IMR-90 (cell line): ENCODE measurements at regions not wholly inside any gene's neighbourhood (a gene's known extent, or its start where the extent isn't known, plus 50 kb on each side); places are given as distances from the start of the nearest gene placed in this dataset.

Experiments used
- ATAC-seq: fragments of 200-7000 bp; cut with Tn5 transposase; 2 replicates; pipeline ENCODE4 v1.9.1; 2020; ENCODE audit warnings: low read depth, mild to moderate bottlenecking, moderate library complexity
- BruUV-seq: library from RNA; stranded (reverse); fragments of 400-500 nt; replicated peaks from 2 replicates; lab custom pipeline; 2021; lab: Mats Ljungman, UMichigan
- CTCF ChIA-PET: fragments of 300-600 bp; formaldehyde crosslinking; extraction: SDS; loops from one replicate; lab custom pipeline; 2021; ENCODE audit warnings: antibody characterized with exemption; lab: Yijun Ruan, JAX
- POLR2A ChIA-PET: fragments of 300-600 bp; sonication (Branson Sonifier 250); formaldehyde crosslinking; loops from one replicate; lab custom pipeline; 2022; ENCODE audit warnings: antibody characterized with exemption; ENCODE audit not compliant: unreplicated experiment; lab: Charles Lee
- DNase-seq: peaks from one replicate; pipeline ENCODE4 v3.0.0; 2013
- H2AFZ ChIP-seq: replicated peaks from 2 replicates; pipeline ENCODE3; 2013; ENCODE audit warnings: low read length, mild to moderate bottlenecking; ENCODE audit not compliant: poor library complexity
- H2AK5ac ChIP-seq: 2 replicates; pipeline ENCODE4 v1.6.1; 2013; ENCODE audit warnings: low read depth, low read length, inconsistent platforms
- H2AK9ac ChIP-seq: replicated peaks from 2 replicates; pipeline ENCODE3; 2013; ENCODE audit warnings: mild to moderate bottlenecking, low read depth, low read length, moderate library complexity; ENCODE audit not compliant: poor library complexity
- H2BK120ac ChIP-seq: 2 replicates; pipeline ENCODE4 v1.6.1; 2013; ENCODE audit warnings: low read depth, low read length, inconsistent platforms
- H2BK15ac ChIP-seq: 3 replicates; pipeline ENCODE4 v1.6.1; 2013; ENCODE audit warnings: low read depth, low read length, inconsistent platforms
- H2BK20ac ChIP-seq: 2 replicates; pipeline ENCODE4 v1.6.1; 2013; ENCODE audit warnings: low read depth, mild to moderate bottlenecking, inconsistent platforms, low read length, moderate library complexity
- H2BK5ac ChIP-seq: 2 replicates; pipeline ENCODE4 v1.6.1; 2013; ENCODE audit warnings: mild to moderate bottlenecking, low read depth, low read length, inconsistent platforms; ENCODE audit not compliant: poor library complexity, severe bottlenecking
- H3K14ac ChIP-seq: replicated peaks from 2 replicates; pipeline ENCODE4 v1.6.1; 2013; ENCODE audit warnings: low read depth, low read length, inconsistent platforms
- H3K18ac ChIP-seq: 2 replicates; pipeline ENCODE4 v1.6.1; 2013; ENCODE audit warnings: low read depth, low read length, control low read depth
- H3K23ac ChIP-seq: 2 replicates; pipeline ENCODE4 v1.6.1; 2013; ENCODE audit warnings: low read depth, low read length, inconsistent platforms
- H3K27ac ChIP-seq: 2 replicates; pipeline ENCODE4 v1.5.1; 2013; ENCODE audit warnings: mild to moderate bottlenecking, control low read depth, low read length; ENCODE audit not compliant: insufficient read depth
- H3K27me3 ChIP-seq: 2 replicates; pipeline ENCODE4 v1.6.1; 2013; ENCODE audit warnings: low read length; ENCODE audit not compliant: control insufficient read depth, insufficient read depth
- H3K36me3 ChIP-seq: 2 replicates; pipeline ENCODE4 v1.6.1; 2013; ENCODE audit warnings: low read length, mixed read lengths; ENCODE audit not compliant: control insufficient read depth, insufficient read depth
- H3K4ac ChIP-seq: 2 replicates; pipeline ENCODE4 v1.6.1; 2013; ENCODE audit warnings: low read depth, low read length, inconsistent platforms
- H3K4me1 ChIP-seq: 2 replicates; pipeline ENCODE4 v1.6.1; 2013; ENCODE audit warnings: low read length, mixed read lengths; ENCODE audit not compliant: control insufficient read depth, insufficient read depth
- H3K4me2 ChIP-seq: 2 replicates; pipeline ENCODE4 v1.6.1; 2013; ENCODE audit warnings: low read depth, mild to moderate bottlenecking, control low read depth, low read length, moderate library complexity
- H3K4me3 ChIP-seq: 2 replicates; pipeline ENCODE4 v1.5.1; 2013; ENCODE audit warnings: low read depth, mild to moderate bottlenecking, control low read depth, low read length, moderate library complexity; ENCODE audit not compliant: insufficient read depth
- H3K56ac ChIP-seq: 2 replicates; pipeline ENCODE4 v1.6.1; 2013; ENCODE audit warnings: low read length, inconsistent platforms; ENCODE audit not compliant: insufficient read depth; ENCODE audit errors: extremely low read depth
- H3K79me1 ChIP-seq, 2 experiments: 2 replicates each; pipeline ENCODE4 v1.6.1; 2013; ENCODE audit warnings: low read length in 2 of 2, inconsistent platforms in 1 of 2, low read depth in 1 of 2
- H3K9ac ChIP-seq: 2 replicates; pipeline ENCODE4 v1.6.1; 2013; ENCODE audit warnings: low read depth, low read length, control low read depth
- H3K9me1 ChIP-seq: 2 replicates; pipeline ENCODE4 v1.6.1; 2013; ENCODE audit warnings: low read length, inconsistent platforms; ENCODE audit not compliant: insufficient read depth
- H3K9me3 ChIP-seq: 2 replicates; pipeline ENCODE4 v1.6.1; 2013; ENCODE audit warnings: low read length; ENCODE audit not compliant: control insufficient read depth, insufficient read depth
- H4K20me1 ChIP-seq: 2 replicates; pipeline ENCODE4 v1.6.1; 2013; ENCODE audit warnings: low read length, inconsistent platforms; ENCODE audit not compliant: insufficient read depth
- H4K5ac ChIP-seq: 2 replicates; pipeline ENCODE4 v1.6.1; 2013; ENCODE audit warnings: mild to moderate bottlenecking, low read depth, low read length, control low read depth
- H4K8ac ChIP-seq, 2 experiments: 2 replicates each; pipeline ENCODE4 v1.6.1; 2013; ENCODE audit warnings: low read depth in 2 of 2, low read length in 2 of 2, control low read depth in 1 of 2, inconsistent platforms in 1 of 2
- H4K91ac ChIP-seq: 2 replicates; pipeline ENCODE4 v1.6.1; 2013; ENCODE audit warnings: low read depth, low read length, inconsistent platforms; ENCODE audit not compliant: insufficient read depth
- BHLHE40 ChIP-seq: fragments of 150-350 bp; IDR thresholded peaks from 2 replicates; pipeline ENCODE4 v1.6.1; 2016; ENCODE audit warnings: mild to moderate bottlenecking, low read depth, low read length
- CEBPB ChIP-seq: IDR thresholded peaks from 2 replicates; pipeline ENCODE4 v1.6.1; 2012; ENCODE audit warnings: low read depth, low read length, improper control_type of control experiment
- CHD1 ChIP-seq: IDR thresholded peaks from 2 replicates; pipeline ENCODE4 v1.6.1; 2012; ENCODE audit warnings: low read depth, low read length, improper control_type of control experiment
- ELK1 ChIP-seq: fragments of 150-350 bp; IDR thresholded peaks from 2 replicates; pipeline ENCODE4 v1.6.1; 2016; ENCODE audit warnings: low read depth, mild to moderate bottlenecking, low read length, moderate library complexity, borderline replicate concordance
- FOS ChIP-seq: fragments of 150-350 bp; IDR thresholded peaks from 2 replicates; pipeline ENCODE4 v1.6.1; 2016; ENCODE audit warnings: low read depth, low read length
- MAFK ChIP-seq: IDR thresholded peaks from 2 replicates; pipeline ENCODE4 v1.6.1; 2012; ENCODE audit warnings: low read depth, low read length, improper control_type of control experiment
- MAZ ChIP-seq: IDR thresholded peaks from 2 replicates; pipeline ENCODE4 v1.6.1; 2012; ENCODE audit warnings: low read depth, mild to moderate bottlenecking, low read length, improper control_type of control experiment, moderate library complexity, borderline replicate concordance
- MXI1 ChIP-seq: IDR thresholded peaks from 2 replicates; pipeline ENCODE4 v1.6.1; 2012; ENCODE audit warnings: low read depth, mild to moderate bottlenecking, low read length, moderate library complexity, borderline replicate concordance
- NFE2L2 ChIP-seq: fragments of 150-350 bp; IDR thresholded peaks from 2 replicates; pipeline ENCODE4 v1.6.1; 2016; ENCODE audit warnings: low read depth, mild to moderate bottlenecking, low read length
- POLR2A ChIP-seq: IDR thresholded peaks from 2 replicates; pipeline ENCODE4 v1.6.1; 2012; ENCODE audit warnings: mild to moderate bottlenecking, low read depth, low read length
- RAD21 ChIP-seq: IDR thresholded peaks from 2 replicates; pipeline ENCODE4 v1.6.1; 2012; ENCODE audit warnings: low read length, improper control_type of control experiment
- RCOR1 ChIP-seq: IDR thresholded peaks from 2 replicates; pipeline ENCODE4 v1.6.1; 2012; ENCODE audit warnings: mild to moderate bottlenecking, low read length, improper control_type of control experiment; ENCODE audit not compliant: insufficient replicate concordance
- RFX5 ChIP-seq: IDR thresholded peaks from 2 replicates; pipeline ENCODE4 v1.8.0; 2012; ENCODE audit warnings: low read depth, mild to moderate bottlenecking, low read length, moderate library complexity
- SMC3 ChIP-seq: fragments of 150-350 bp; IDR thresholded peaks from 2 replicates; pipeline ENCODE4 v1.6.1; 2016; ENCODE audit warnings: low read depth, mild to moderate bottlenecking, antibody characterized with exemption, low read length, moderate library complexity
- USF2 ChIP-seq: fragments of 150-350 bp; IDR thresholded peaks from 2 replicates; pipeline ENCODE4 v1.6.1; 2017; ENCODE audit warnings: mild to moderate bottlenecking, antibody characterized with exemption, low read length, low read depth
- WGBS, 2 experiments: methylation state at CpG; one replicate each; pipeline versions ENCODE4 v1.1.5 to v1.1.7; 2013; ENCODE audit warnings: missing lambda C conversion rate in 2 of 2; ENCODE audit not compliant: insufficient read length in 1 of 2; ENCODE audit errors: extremely low coverage in 2 of 2; 5-methylcytosine and 5-hydroxymethylcytosine counted together
- dilution Hi-C: fragments of 300-500 bp; cut with HindIII; formaldehyde crosslinking; loops from one replicate; pipeline ENCODE4 v1.14.3; 2018; ENCODE audit warnings: low sequenced_read_pairs; ENCODE audit not compliant: unreplicated experiment
- in situ Hi-C: fragments of 300-500 bp; cut with MboI; formaldehyde crosslinking; loops from 3 replicates; pipeline ENCODE4 v1.14.3; 2019; ENCODE audit warnings: low sequenced_read_pairs, inconsistent platforms, mixed read lengths
- intact Hi-C: fragments of 100-400 bp; cut with micrococcal nuclease; formaldehyde crosslinking; loops from 2 replicates; pipeline ENCODE4 v1.10.0; 2022

GRCh38 chr10:78196964-78197363 is 163.3 kb downstream of the RPS24 start:
- dilution Hi-C loops, result no loop called here
- Histone ChIP-seq H4K5ac (no peak overlapping the region; the same call in 1 of the 2 replicates), H3K9ac (no peak overlapping the region; the same call in 1 of the 2 replicates), H4K91ac (peak overlapping the region; percentile 36; the same call in 1 of the 2 replicates), H3K9me1 (peaks cover 11% of the 10 kb centered on the region; the same call in 1 of the 2 replicates), H3K14ac (peak overlapping the region; percentile 3; the same call in 1 of the 2 replicates), H4K8ac (peak overlapping the region in 1 of 2 experiments; percentile 68; a peak in 1 of 4 replicates), H2AK5ac (peak overlapping the region; percentile 84), H3K23ac (peak overlapping the region; percentile 25; the same call in 1 of the 2 replicates), H3K4ac (peak overlapping the region; percentile 17; the same call in 1 of the 2 replicates), H2AK9ac (peak overlapping the region; percentile 67), H2BK5ac (peak overlapping the region; percentile 87), H2AFZ (peak overlapping the region; percentile 75), H3K27ac (no peak overlapping the region), H3K4me2 (no peak overlapping the region; the same call in 1 of the 2 replicates), H2BK20ac (peak overlapping the region; percentile 22; the same call in 1 of the 2 replicates), H3K27me3 (0 out of 2 replicates have a peak, but pooled peaks cover 4% of the 10 kb centered on the region), H3K4me3 (no peak overlapping the region), H2BK15ac (peak overlapping the region; percentile 32; the same call in 2 of the 3 replicates), H2BK120ac (peak overlapping the region; percentile 4; the same call in 1 of the 2 replicates), H3K56ac (no peak overlapping the region), H4K20me1 (no peaks in the 10 kb centered on the region), H3K36me3 (no peaks in the 10 kb centered on the region), H3K9me3 (peaks cover 11% of the 10 kb centered on the region), H3K4me1 (peaks cover 20% of the 10 kb centered on the region), H3K18ac (peak overlapping the region; percentile 36; the same call in 1 of the 2 replicates), H3K79me1 (no peaks in the 10 kb centered on the region)
- BruUV-seq, result no TSS peak
- intact Hi-C loops, result loop anchor here (5.0 kb wide), 1 partner anchor 150 kb away; no protein-coding TSS in a partner anchor
- DNase-seq (peak; percentile 96), ATAC-seq (peak; percentile 88)
- WGBS, 2 experiments, result 0% methylated on average over 1 of the region's 2 CpGs; no CpG with 5 or more reads in 1 of the 2 experiments
- POLR2A ChIA-PET, result no interaction called here
- in situ Hi-C loops, result no loop called here
- CTCF ChIA-PET, result no interaction called here
- TF ChIP-seq USF2 (peak; percentile 8; the same call in 1 of the 2 replicates), RFX5 (no peak), RAD21 (0 out of 2 replicates have a peak, but pooled peaks have one; percentile 13), CHD1 (no peak), NFE2L2 (no peak), MXI1 (no peak), POLR2A (no peak), SMC3 (no peak), ELK1 (no peak), FOS (peak; percentile 93), MAFK (no peak; the same call in 1 of the 2 replicates), MAZ (peak; percentile 51; the same call in 1 of the 2 replicates), RCOR1 (no peak), BHLHE40 (peak; percentile 65), CEBPB (peak; percentile 97)
